Superior temporal gyrus (tissue), 1 donor: ENCODE measurements at regions not wholly inside any gene's neighbourhood (a gene's known extent, or its start where the extent isn't known, plus 50 kb on each side); places are given as distances from the start of the nearest gene placed in this dataset.

ENCODE experiments used
- DNase-seq: peaks from one replicate; pipeline ENCODE4 v3.0.0-alpha.2; 2016; ENCODE audit errors: extremely low spot score

GRCh38 chr9:14962193-14962882, 52.1 kb upstream of the FREM1 start:
- DNase-seq, result no peak

DNA sequence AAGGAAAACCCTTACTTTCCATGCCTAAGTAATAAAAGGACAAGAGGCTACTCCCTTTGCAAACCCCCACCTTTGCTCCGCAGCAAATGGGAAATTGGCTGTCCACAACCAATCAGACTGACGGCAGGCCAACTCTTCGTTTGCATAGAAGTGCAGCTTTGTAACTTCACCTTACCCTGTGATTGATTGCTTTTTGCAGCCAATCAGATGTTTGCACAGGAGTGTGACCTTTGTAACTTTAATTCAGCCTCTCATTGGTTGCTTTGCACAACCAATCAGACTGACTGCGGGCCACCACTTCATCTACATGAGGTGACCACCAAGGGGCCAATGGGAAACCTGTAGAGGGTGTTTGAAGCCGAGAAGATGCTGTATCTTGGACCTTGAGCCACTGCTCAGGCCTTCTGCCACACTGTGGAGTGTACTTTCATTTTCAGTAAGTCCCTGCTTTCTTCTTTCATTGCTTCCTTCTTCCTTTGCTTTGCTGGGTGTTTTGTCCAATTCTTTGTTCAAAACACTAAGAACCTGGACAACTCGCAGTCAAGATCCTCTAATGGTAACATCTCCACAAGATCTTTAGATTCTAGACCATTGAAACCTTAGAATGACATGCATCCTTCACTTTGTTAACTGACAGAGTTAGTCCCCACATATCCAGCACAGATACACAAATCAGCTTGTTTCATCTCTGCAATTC, 51.3 kb upstream of the FREM1 start:
- DNase-seq, result no peak

DNA sequence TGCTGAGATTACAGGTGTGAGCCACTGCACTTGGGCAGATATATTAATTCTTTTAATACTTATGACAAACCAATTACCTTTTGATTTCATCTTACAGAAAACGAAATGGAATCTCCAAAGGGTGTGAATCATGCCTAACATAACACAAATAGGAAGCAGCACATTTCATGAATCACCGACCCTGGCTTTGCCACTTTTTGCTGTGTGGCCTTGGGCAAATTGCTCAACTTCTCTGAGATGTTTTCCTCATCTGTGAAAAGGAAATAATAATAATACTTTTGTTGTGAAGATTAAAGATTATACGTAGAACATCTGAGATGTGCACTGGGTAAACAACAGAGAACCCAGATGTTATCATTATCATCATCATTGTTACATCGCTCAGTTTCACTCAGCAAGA, 50.7 kb upstream of the FREM1 start:
- no peak for DNase-seq
